GM12891 (cell line): ENCODE measurements at regions not wholly inside any gene's neighbourhood (a gene's known extent, or its start where the extent isn't known, plus 50 kb on each side); places are given as distances from the start of the nearest gene placed in this dataset.

Experiments
- POLR2A ChIP-seq: IDR thresholded peaks from 2 replicates; pipeline ENCODE4 v1.6.1; 2011; ENCODE audit warnings: low read depth, low read length, control low read depth
- POLR2AphosphoS5 ChIP-seq: IDR thresholded peaks from 2 replicates; pipeline ENCODE4 v1.6.1; 2011; ENCODE audit warnings: low read depth, low read length, control low read depth

DNA sequence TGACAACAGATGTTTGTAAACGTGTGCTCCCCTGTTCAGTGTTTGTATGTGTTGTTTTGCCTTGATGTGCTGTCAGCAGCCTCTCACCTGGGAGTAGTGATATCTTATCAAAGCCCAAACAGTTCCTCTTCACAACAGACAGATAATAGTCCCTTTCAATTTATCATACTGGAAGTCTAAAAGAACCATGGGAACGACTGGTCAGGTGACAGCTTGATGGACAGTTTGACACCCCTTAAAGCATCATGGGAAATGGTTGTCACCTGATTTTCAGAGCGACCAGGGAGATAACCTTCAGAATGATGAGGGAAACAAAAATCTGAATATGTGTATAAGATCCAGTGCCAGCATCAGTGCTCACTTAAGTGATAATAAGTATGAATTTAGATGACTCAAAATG lies 146.3 kb upstream of the SOX2 start:
- TF ChIP-seq POLR2AphosphoS5 (no peak), POLR2A (no peak)
